SK-N-SH (cell line): ENCODE measurements at regions not wholly inside any gene's neighbourhood (a gene's known extent, or its start where the extent isn't known, plus 50 kb on each side); places are given as distances from the start of the nearest gene placed in this dataset.

ENCODE experiments used
- CTCF ChIA-PET: fragments of 300-600, 350-600 bp; formaldehyde crosslinking; extraction: SDS; loops from one replicate; lab custom pipeline; 2021; lab: Yijun Ruan, JAX
- POLR2A ChIA-PET: fragments of 350-600 bp; sonication (Branson Sonifier 250); formaldehyde crosslinking; extraction: SDS; loops from one replicate; lab custom pipeline; 2020; ENCODE audit warnings: antibody characterized with exemption, inconsistent platforms; lab: Yijun Ruan, JAX
- DNase-seq: peaks from one replicate; pipeline ENCODE4 v3.0.0; 2012
- H2AFZ ChIP-seq: fragments of 200-600 bp; sonication (generic); 2 replicates; pipeline ENCODE4 v1.8.1; 2016; ENCODE audit warnings: antibody characterized with exemption, mild to moderate bottlenecking, low read depth
- H3F3A ChIP-seq: fragments of 200-600 bp; sonication (generic); replicated peaks from 2 replicates; pipeline ENCODE3; 2016; ENCODE audit warnings: antibody characterized with exemption, mild to moderate bottlenecking; ENCODE audit not compliant: insufficient read depth
- H3K27ac ChIP-seq, 2 experiments: fragments of 200-500 bp in 1 of 2; fragments of 200-600 bp in 1 of 2; sonication (Bioruptor generic) in 1 of 2; sonication (generic), shearing (Covaris generic) in 1 of 2; 2 replicates each; pipeline versions ENCODE4 v1.5.1 to v1.6.1; 2014 to 2016; ENCODE audit warnings: low read depth in 2 of 2, inconsistent platforms in 1 of 2, low read length in 1 of 2, mild to moderate bottlenecking in 1 of 2, mixed read lengths in 1 of 2
- H3K27me3 ChIP-seq: fragments of 200-600 bp; sonication (generic), shearing (Covaris generic); 2 replicates; pipeline ENCODE4 v1.6.1; 2016; ENCODE audit warnings: mixed run types; ENCODE audit not compliant: insufficient read depth
- H3K36me3 ChIP-seq, 2 experiments: fragments of 200-500 bp in 1 of 2; fragments of 200-600 bp in 1 of 2; sonication (Bioruptor generic) in 1 of 2; sonication (generic) in 1 of 2; replicated peaks in 1 of 2; 2 replicates each; pipeline versions ENCODE3 to v1.5.1; 2014 to 2016; ENCODE audit warnings: low read length in 1 of 2, mild to moderate bottlenecking in 1 of 2; ENCODE audit not compliant: insufficient read depth in 2 of 2, control insufficient read depth in 1 of 2
- H3K4me1 ChIP-seq, 2 experiments: fragments of 200-500 bp in 1 of 2; fragments of 200-600 bp in 1 of 2; sonication (Bioruptor generic) in 1 of 2; sonication (generic), shearing (Covaris generic) in 1 of 2; 2 replicates each; pipeline versions ENCODE4 v1.5.1 to v1.6.1; 2014 to 2016; ENCODE audit warnings: low read depth in 1 of 2, low read length in 1 of 2, mixed run types in 1 of 2; ENCODE audit not compliant: insufficient read depth in 2 of 2, control insufficient read depth in 1 of 2
- H3K4me2 ChIP-seq: fragments of 200-600 bp; sonication (generic), shearing (Covaris generic); 2 replicates; pipeline ENCODE4 v1.6.1; 2017; ENCODE audit warnings: mixed run types
- H3K4me3 ChIP-seq, 2 experiments: fragments of 200-500 bp in 1 of 2; fragments of 200-600 bp in 1 of 2; sonication (Bioruptor generic) in 1 of 2; sonication (generic), shearing (Covaris generic) in 1 of 2; 2 replicates each; pipeline versions ENCODE4 v1.5.1 to v1.8.1; 2014 to 2016; ENCODE audit warnings: low read depth in 2 of 2, inconsistent platforms in 1 of 2, low read length in 1 of 2, mild to moderate bottlenecking in 1 of 2, mixed read lengths in 1 of 2, moderate library complexity in 1 of 2
- H3K79me2 ChIP-seq: fragments of 200-600 bp; sonication (generic); 2 replicates; pipeline ENCODE4 v1.8.1; 2017; ENCODE audit warnings: mild to moderate bottlenecking; ENCODE audit not compliant: insufficient read depth
- H3K9ac ChIP-seq: fragments of 200-600 bp; sonication (generic); 2 replicates; pipeline ENCODE4 v1.6.1; 2017; ENCODE audit warnings: mixed run types
- H3K9me2 ChIP-seq: fragments of 200-600 bp; sonication (generic); 2 replicates; pipeline ENCODE4 v1.6.1; 2017; ENCODE audit warnings: mixed run types
- H3K9me3 ChIP-seq: fragments of 200-600 bp; sonication (generic); 2 replicates; pipeline ENCODE4 v1.6.1; 2017; ENCODE audit warnings: mixed run types, mild to moderate bottlenecking, moderate library complexity
- H4K20me1 ChIP-seq: fragments of 200-600 bp; sonication (generic); 2 replicates; pipeline ENCODE4 v1.6.1; 2017; ENCODE audit warnings: mild to moderate bottlenecking, mixed run types; ENCODE audit not compliant: insufficient read depth
- CHD2 ChIP-seq: fragments of 150-350 bp; IDR thresholded peaks from 2 replicates; pipeline ENCODE4 v1.6.1; 2018; ENCODE audit warnings: low read length; ENCODE audit not compliant: partially characterized antibody
- CTCF ChIP-seq: fragments of 200-600 bp; sonication (generic); IDR thresholded peaks from 2 replicates; pipeline ENCODE4 v1.6.1; 2017; ENCODE audit warnings: antibody characterized with exemption, mild to moderate bottlenecking, moderate library complexity
- EP300 ChIP-seq, 2 experiments: IDR thresholded peaks; 2 replicates each; pipeline versions ENCODE4 v1.4.0 to v1.6.1; 2012; ENCODE audit warnings: borderline replicate concordance in 1 of 2, low read depth in 1 of 2, low read length in 1 of 2
- EZH2phosphoT487 ChIP-seq: fragments of 200-600 bp; sonication (generic); IDR thresholded peaks from 2 replicates; pipeline ENCODE4 v1.6.1; 2017; ENCODE audit warnings: low read depth, mixed run types, mild to moderate bottlenecking, antibody characterized with exemption, moderate library complexity, borderline replicate concordance
- FOSL2 ChIP-seq: IDR thresholded peaks from 2 replicates; pipeline ENCODE4 v1.4.0; 2012; ENCODE audit warnings: low read depth, mild to moderate bottlenecking, moderate library complexity, borderline replicate concordance
- FOXJ3 ChIP-seq: sonication (generic); formaldehyde crosslinking; IDR thresholded peaks from 2 replicates; pipeline ENCODE4 v1.5.1; 2020; ENCODE audit warnings: mild to moderate bottlenecking, missing genetic modification reagents
- JUND ChIP-seq: IDR thresholded peaks from 2 replicates; pipeline ENCODE4 v1.4.0; 2012
- MAX ChIP-seq: IDR thresholded peaks from 2 replicates; pipeline ENCODE4 v1.4.0; 2012; ENCODE audit warnings: low read depth
- PBX3 ChIP-seq: IDR thresholded peaks from 2 replicates; pipeline ENCODE4; 2012
- POLR2AphosphoS5 ChIP-seq: IDR thresholded peaks from 2 replicates; pipeline ENCODE4 v1.6.1; 2012; ENCODE audit warnings: low read depth, low read length
- REST ChIP-seq: IDR thresholded peaks from 2 replicates; pipeline ENCODE4 v1.6.1; 2012; ENCODE audit warnings: mild to moderate bottlenecking, low read depth, low read length, moderate library complexity
- RXRA ChIP-seq: IDR thresholded peaks from 2 replicates; pipeline ENCODE4 v1.4.0; 2012; ENCODE audit warnings: low read depth, mild to moderate bottlenecking, borderline replicate concordance
- SIN3A ChIP-seq: IDR thresholded peaks from 2 replicates; pipeline ENCODE4 v1.6.1; 2012; ENCODE audit warnings: low read depth, mild to moderate bottlenecking, low read length, moderate library complexity, borderline replicate concordance
- USF2 ChIP-seq: fragments of 150-350 bp; IDR thresholded peaks from 2 replicates; pipeline ENCODE4 v1.6.1; 2017; ENCODE audit warnings: antibody characterized with exemption, low read length, low read depth, borderline replicate concordance
- ZBTB33 ChIP-seq: IDR thresholded peaks from 2 replicates; pipeline ENCODE4 v1.4.0; 2012; ENCODE audit warnings: low read depth, borderline replicate concordance
- WGBS: methylation state at CpG from one replicate; pipeline ENCODE4 v1.1.6; 2017; ENCODE audit warnings: low lambda C conversion rate; 5-methylcytosine and 5-hydroxymethylcytosine counted together

- no peaks in the 10 kb centered on the region for H3F3A ChIP-seq
- no peaks in the 10 kb centered on the region for H3K27me3 ChIP-seq
- no peak for TF ChIP-seq ZBTB33
- TF ChIP-seq PBX3, result no peak
- no peak for TF ChIP-seq RXRA
- TF ChIP-seq CTCF, result no peak
- no peak for TF ChIP-seq FOSL2
- no peak for TF ChIP-seq CHD2
- TF ChIP-seq USF2, result no peak
- no peak for TF ChIP-seq JUND
- no peak for TF ChIP-seq MAX
- TF ChIP-seq EP300 (IDR thresholded peaks at IDR 0.05; ENCODE audit: borderline replicate concordance in 1 of 2, low read depth in 1 of 2, low read length in 1 of 2), result no peak
- POLR2A ChIA-PET, result no interaction called here
- H2AFZ ChIP-seq, result no peak overlapping the region
- no peaks in the 10 kb centered on the region for H4K20me1 ChIP-seq
- H3K27ac ChIP-seq, result no peak overlapping the region
- CTCF ChIA-PET, result interaction anchor here (0.7 to 1.3 kb wide), 2 partner anchors 10 to 511 kb away, joined by 3 read pairs; no protein-coding TSS in a partner anchor
- H3K9ac ChIP-seq, result no peak overlapping the region
- no peak overlapping the region for H3K4me3 ChIP-seq
- 58% methylated on average over 2 of the region's 2 CpGs for WGBS
- DNase-seq, result no peak
- H3K4me2 ChIP-seq, result no peak overlapping the region
- no peaks in the 10 kb centered on the region for H3K79me2 ChIP-seq
- no peaks in the 10 kb centered on the region for H3K9me3 ChIP-seq
- H3K4me1 ChIP-seq, result no peaks in the 10 kb centered on the region; a peak in 1 of 4 replicates
- no peaks in the 10 kb centered on the region for H3K36me3 ChIP-seq
- no peaks in the 10 kb centered on the region for H3K9me2 ChIP-seq
Measured at GRCh38 chr1:209160230-209160629, 423.3 kb upstream of the CAMK1G start.

- Histone ChIP-seq H3K4me2 (no peak overlapping the region), H3K4me3 (no peak overlapping the region), H2AFZ (no peak overlapping the region), H3K79me2 (no peaks in the 10 kb centered on the region), H3K36me3 (no peaks in the 10 kb centered on the region), H3K9me3 (no peaks in the 10 kb centered on the region), H3F3A (peaks cover 1% of the 10 kb centered on the region), H3K9me2 (no peaks in the 10 kb centered on the region), H3K27me3 (no peaks in the 10 kb centered on the region), H3K4me1 (no peaks in the 10 kb centered on the region; a peak in 1 of 4 replicates), H4K20me1 (no peaks in the 10 kb centered on the region), H3K9ac (no peak overlapping the region), H3K27ac (peak overlapping the region in 1 of 2 experiments; percentile 65; a peak in 1 of 4 replicates)
- ChIA-PET CTCF (no interaction called here), POLR2A (no interaction called here)
- 55% methylated on average over 3 of the region's 3 CpGs for WGBS
- DNase-seq, result no peak
- TF ChIP-seq SIN3A (no peak), FOXJ3 (no peak), POLR2AphosphoS5 (no peak), PBX3 (peak; percentile 35; the same call in 1 of the 2 replicates), REST (no peak), EZH2phosphoT487 (no peak), MAX (no peak)
Measured at GRCh38 chr1:209162651-209163050, 420.9 kb upstream of the CAMK1G start.
